HG02943 (cell line): ENCODE measurements at regions not wholly inside any gene's neighbourhood (a gene's known extent, or its start where the extent isn't known, plus 50 kb on each side); places are given as distances from the start of the nearest gene placed in this dataset.

Experiments used
- ATAC-seq: cut with Tn5 transposase; IDR thresholded peaks from one replicate; pipeline ENCODE4 v1.9.1; 2021; ENCODE audit warnings: mild to moderate bottlenecking, low read depth, moderate library complexity; ENCODE audit not compliant: unreplicated experiment

GRCh38 chr5:61882901-61883500, 423.0 kb upstream of the KIF2A start:
- no peak for ATAC-seq

- no peak for ATAC-seq
Observed at GRCh38 chr5:61884252-61884855, 421.7 kb upstream of the KIF2A start.

- no peak for ATAC-seq
Observed at GRCh38 chr5:61886214-61886613, 419.8 kb upstream of the KIF2A start.

GRCh38 chr5:61887271-61887670, 418.7 kb upstream of the KIF2A start:
- no peak for ATAC-seq

- ATAC-seq = no peak
Observed at GRCh38 chr5:61894046-61894445, 412.0 kb upstream of the KIF2A start.

- no peak for ATAC-seq
Observed at GRCh38 chr5:61896811-61897210, 409.2 kb upstream of the KIF2A start.

GRCh38 chr5:61897251-61897650, 408.8 kb upstream of the KIF2A start:
- ATAC-seq = no peak

- ATAC-seq = no peak
Observed at GRCh38 chr5:61901997-61902396, 404.0 kb upstream of the KIF2A start.

GRCh38 chr5:61904730-61905129, 401.3 kb upstream of the KIF2A start:
- ATAC-seq = no peak

GRCh38 chr5:61905613-61906012, 400.4 kb upstream of the KIF2A start:
- no peak for ATAC-seq

GRCh38 chr5:61906820-61907219, 399.2 kb upstream of the KIF2A start:
- ATAC-seq = no peak

GRCh38 chr5:61907995-61908394, 398.0 kb upstream of the KIF2A start:
- ATAC-seq = no peak

GRCh38 chr5:61910771-61911170, 395.2 kb upstream of the KIF2A start:
- no peak for ATAC-seq

- ATAC-seq = no peak
Observed at GRCh38 chr5:61912559-61912958, 393.4 kb upstream of the KIF2A start.

- no peak for ATAC-seq
Observed at GRCh38 chr5:61915646-61916045, 390.4 kb upstream of the KIF2A start.

GRCh38 chr5:61916621-61917620, 389.1 kb upstream of the KIF2A start:
- no peak for ATAC-seq

GRCh38 chr5:61918611-61919010, 387.4 kb upstream of the KIF2A start:
- no peak for ATAC-seq

GRCh38 chr5:61919920-61920319, 386.1 kb upstream of the KIF2A start:
- ATAC-seq = no peak

GRCh38 chr5:61924251-61924650, 381.8 kb upstream of the KIF2A start:
- ATAC-seq = no peak

GRCh38 chr5:61926911-61927310, 379.1 kb upstream of the KIF2A start:
- no peak for ATAC-seq

- ATAC-seq = no peak
Observed at GRCh38 chr5:61931236-61931635, 374.8 kb upstream of the KIF2A start.
